Breast epithelium (tissue), 3 donors: ENCODE measurements at regions not wholly inside any gene's neighbourhood (a gene's known extent, or its start where the extent isn't known, plus 50 kb on each side); places are given as distances from the start of the nearest gene placed in this dataset.

ENCODE experiments used
- CTCF ChIP-seq, 3 donors: fragments of 450-650 bp; IDR thresholded peaks; one replicate each; pipeline ENCODE4 v1.5.1; 2016 to 2017; ENCODE audit warnings: antibody characterized with exemption in 3 of 3, mild to moderate bottlenecking in 3 of 3, moderate library complexity in 3 of 3
- POLR2AphosphoS5 ChIP-seq, 3 donors: sonication (generic); formaldehyde crosslinking; IDR thresholded peaks; one replicate each; pipeline ENCODE4 v1.6.1; 2017; ENCODE audit warnings: antibody characterized with exemption in 3 of 3

- TF ChIP-seq CTCF (IDR thresholded peaks at IDR 0.05) (peak in 2 of 3 donors; percentile 27 to 29), POLR2AphosphoS5 (IDR thresholded peaks at IDR 0.05) (no peak)
Measured at GRCh38 chr7:117993377-117994003, 120.2 kb upstream of the CTTNBP2 start.
